Right renal cortex interstitium (tissue), 3 donors: ENCODE measurements at regions not wholly inside any gene's neighbourhood (a gene's known extent, or its start where the extent isn't known, plus 50 kb on each side); places are given as distances from the start of the nearest gene placed in this dataset.

Experiments
- DNase-seq, 3 donors: peaks; one replicate each; pipeline ENCODE4 v3.0.0-alpha.2; 2013; ENCODE audit warnings: low read depth in 3 of 3, low spot score in 2 of 3

- DNase-seq: no peak
Observed at GRCh38 chr5:143511736-143512135, 108.2 kb upstream of the NR3C1 start.

- no peak for DNase-seq
Observed at GRCh38 chr5:143509758-143510221, 106.3 kb upstream of the NR3C1 start.

- DNase-seq: no peak
Observed at GRCh38 chr5:143506836-143507552, 103.5 kb upstream of the NR3C1 start.

- no peak for DNase-seq
Observed at GRCh38 chr5:143505934-143506333, 102.4 kb upstream of the NR3C1 start.

DNA sequence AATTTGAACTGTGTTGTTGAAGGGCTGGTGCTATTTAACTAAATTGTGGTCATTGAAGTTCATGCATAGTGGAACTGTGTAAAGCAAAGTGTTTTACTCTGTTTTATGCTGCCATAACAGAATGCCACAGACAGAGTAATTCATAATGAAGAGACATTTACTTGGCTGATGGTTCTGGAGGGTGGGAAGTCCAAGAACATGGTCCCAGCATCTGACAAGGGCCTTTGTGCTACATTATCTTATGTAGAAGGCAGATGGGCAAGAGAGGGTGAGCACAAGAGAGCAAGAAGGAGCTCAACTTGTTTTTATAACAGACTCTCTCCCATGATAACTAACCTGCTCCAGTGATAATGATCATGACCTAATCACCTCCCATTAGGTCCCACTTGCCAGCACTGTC lies 101.9 kb upstream of the NR3C1 start:
- no peak for DNase-seq

DNA sequence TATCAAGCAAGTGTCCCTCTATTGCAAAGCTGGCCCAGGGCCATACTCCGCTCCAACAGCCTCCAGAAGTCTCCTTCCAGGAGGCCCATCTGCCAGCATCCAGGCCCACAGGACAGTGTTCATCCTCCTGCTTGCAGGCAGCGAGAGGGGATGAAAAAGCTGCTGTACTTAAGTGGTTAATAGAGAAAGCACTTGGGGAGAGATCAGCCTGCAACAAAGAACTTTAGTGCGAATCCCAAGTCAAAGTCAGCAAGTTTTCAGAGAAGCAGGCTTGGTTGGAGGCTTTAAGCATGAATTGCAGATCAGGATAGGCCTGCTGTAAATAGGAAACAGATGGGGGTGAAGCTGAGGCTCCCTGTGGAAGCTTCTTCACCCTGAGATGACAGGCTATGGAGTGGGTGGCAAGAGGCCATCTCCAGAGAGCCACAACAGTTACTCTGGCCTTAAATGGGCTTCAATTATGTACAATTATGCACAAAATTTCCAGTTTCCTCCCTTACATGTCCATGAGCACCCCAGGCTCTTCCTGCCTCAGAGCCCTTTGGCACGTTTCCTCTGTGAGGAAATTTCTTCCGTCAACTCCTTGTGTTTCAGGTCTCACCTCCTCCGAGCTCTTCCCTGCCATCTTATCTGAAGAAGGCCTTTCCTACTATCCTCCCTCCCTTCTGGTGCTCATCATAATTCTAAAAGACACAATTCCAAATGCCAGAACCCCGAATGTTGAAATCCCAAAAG lies 98.0 kb upstream of the NR3C1 start:
- no peak for DNase-seq

- no peak for DNase-seq
Observed at GRCh38 chr5:143499480-143500114, 96.1 kb upstream of the NR3C1 start.

DNA sequence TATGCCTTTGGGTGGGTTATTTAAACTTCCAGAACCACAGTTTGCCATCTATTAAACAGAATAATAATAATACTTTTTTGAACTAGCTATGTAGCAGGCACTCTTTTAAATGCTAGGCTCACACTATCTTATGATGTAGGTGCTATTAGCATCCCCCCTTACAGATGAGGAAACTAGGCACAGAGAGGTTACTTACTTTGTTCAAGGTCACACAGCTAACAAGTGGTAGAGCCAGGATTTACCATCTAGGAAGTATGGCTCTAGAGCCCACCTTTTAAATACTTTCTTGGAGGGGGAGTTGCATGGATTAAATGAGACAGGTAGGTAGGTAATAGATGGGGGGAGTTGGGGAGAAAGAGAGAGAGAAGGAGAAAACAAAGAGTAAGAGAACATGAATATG lies 95.3 kb upstream of the NR3C1 start:
- DNase-seq: no peak

DNA sequence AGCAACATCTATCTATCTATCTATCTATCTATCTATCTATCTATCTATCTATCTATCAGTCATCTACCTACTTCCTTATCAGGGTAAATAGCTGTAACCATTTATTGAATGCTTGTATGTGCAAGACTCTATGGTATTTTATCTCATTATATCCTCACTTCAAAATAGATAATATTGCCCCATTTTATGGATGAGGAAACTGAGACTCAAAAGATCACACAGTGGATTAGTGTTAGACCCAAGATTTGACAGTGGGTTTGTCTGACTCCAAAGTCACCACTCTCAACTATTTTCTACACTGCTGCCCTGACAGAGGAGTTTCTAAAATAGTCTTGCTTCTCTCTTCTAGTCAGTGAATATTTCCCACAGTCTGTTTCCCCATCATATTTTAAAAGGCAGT lies 94.3 kb upstream of the NR3C1 start:
- DNase-seq: no peak

GRCh38 chr5:143496943-143497342 lies 93.5 kb upstream of the NR3C1 start:
- DNase-seq: no peak

- no peak for DNase-seq
Observed at GRCh38 chr5:143495821-143496275, 92.4 kb upstream of the NR3C1 start.

DNA sequence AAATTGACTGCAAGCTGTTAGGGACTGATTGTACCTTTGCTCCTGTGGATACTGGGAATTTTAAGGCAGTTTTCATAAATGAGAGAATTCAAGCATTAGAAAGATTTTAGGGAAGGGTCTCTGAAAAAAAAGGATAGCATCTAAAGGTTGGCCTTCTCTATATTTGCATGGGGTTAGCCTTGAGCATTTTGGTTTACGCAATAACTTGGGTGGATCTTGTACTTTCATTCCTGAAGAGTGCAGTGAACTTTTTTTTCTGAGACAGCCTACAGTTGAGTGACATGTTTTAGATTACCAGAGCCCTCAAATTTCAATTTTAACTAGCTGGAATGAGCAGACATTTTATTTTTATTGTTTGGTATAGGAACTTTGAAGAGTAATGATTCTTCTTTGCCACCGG lies 91.6 kb upstream of the NR3C1 start:
- DNase-seq: no peak

DNA sequence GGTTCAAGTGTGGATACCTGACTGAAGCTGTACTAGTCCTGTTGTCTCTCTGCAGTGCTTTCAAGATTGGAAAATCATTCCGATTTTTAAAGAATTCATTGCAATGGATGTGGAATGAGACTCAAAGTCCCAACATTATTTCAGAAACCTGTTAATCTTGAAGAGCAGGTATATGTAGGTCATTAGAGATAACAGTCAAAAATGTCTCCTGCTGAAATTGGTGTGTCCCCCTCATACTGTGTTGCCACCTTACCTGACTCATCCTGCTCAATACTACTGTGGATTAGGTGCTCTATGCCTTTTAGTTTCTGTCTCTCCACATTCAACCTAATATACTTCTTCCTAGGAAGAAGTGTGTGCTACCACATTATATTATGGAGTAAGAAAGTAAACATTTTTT lies 91.1 kb upstream of the NR3C1 start:
- DNase-seq: no peak

DNA sequence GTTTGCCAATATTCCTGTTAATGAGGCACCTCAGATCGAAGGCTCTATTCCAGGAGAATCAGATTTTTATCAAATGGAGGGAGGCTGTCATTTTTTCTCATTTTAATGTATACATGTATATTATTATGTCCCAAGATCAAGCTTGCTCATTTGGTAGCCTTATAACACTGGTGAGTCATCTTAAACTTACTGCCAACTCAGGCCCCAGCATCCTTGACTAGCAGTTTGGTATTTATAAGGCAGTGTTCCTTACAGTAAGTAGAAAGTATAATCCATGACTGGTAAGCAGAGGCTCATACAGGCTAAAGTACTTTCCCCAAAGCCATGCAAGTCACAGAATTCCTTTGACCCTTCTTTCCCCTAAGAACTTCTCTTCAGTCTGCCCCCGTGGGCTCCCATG lies 90.7 kb upstream of the NR3C1 start:
- DNase-seq: no peak

GRCh38 chr5:143492783-143493182 lies 89.3 kb upstream of the NR3C1 start:
- DNase-seq: no peak

DNA sequence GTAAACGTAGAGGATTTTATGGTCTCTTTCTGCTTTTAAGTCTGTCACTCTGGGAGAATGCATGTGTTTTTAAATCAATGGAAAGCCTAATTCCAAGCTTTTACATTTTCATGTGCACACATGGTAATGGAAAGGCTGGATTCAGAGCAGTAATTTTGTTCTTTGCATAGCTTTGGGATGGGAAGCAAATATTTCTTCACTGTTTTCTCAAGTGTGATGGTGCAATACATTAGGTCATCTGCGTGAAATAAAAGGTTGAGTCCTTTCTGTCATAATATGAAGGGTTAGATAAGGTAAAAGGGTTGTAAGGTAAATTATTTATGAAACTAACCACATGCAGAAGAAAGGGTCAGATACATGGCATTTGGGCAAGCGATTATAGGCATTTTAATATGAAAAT lies 88.2 kb upstream of the NR3C1 start:
- DNase-seq: no peak

DNA sequence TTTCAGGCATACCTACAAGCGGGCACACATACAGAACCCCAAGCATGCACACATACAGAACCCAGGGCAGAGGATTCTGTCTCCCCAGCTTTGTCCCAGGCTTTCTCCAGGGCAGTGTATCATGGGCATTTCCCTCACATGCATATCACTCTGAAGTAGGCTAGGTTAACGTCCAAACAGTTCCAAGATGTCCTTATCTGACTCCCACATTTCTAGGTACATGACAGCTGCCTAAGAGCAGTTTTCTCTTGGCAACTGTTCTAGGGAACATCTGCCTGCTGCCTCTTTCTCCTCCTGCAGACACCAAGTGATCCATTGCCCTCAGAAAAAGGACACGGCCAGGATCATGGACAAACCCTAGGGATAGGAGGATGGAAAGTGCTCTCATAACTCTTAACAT lies 84.9 kb upstream of the NR3C1 start:
- DNase-seq: no peak

- no peak for DNase-seq
Observed at GRCh38 chr5:143484601-143485000, 81.1 kb upstream of the NR3C1 start.

DNA sequence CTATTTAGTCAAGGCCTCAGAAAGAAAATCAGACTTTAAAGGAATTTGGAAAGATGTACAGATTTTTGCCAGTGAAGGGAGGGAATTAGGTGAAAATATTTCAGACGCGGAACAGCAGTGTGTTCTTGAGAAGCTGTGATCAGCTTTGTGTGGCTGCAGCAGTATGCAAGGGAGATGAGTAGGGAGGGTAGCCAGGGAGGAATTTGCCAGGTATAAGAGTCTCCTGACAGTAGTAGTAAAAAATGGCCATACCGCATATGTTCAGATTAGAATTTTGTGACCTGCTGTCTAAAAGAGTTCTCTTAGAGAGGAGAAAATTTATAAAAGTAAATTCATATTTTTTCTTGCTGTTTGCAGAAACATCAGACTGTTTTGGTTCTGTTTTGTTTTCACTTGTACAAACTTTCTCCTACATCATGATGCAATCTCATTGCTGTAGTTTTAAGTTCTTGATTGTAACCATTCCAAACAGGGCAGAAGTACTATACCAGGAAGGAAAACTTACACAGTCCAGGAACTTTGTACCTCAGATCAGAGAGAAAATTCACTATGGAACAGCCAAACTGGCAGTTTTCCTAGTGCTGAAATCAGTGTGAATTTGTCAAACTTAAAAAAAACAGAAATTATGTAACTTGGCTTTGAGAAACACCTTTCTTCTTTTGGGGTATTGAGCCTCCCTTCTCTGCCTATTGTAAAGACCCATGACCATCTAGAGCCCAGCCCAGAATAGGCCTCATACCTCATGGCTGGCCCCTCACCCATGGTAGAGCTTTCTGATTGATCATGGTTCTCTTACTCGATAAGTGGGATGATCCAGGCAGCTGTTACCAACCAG lies 78.4 kb upstream of the NR3C1 start:
- DNase-seq: no peak

DNA sequence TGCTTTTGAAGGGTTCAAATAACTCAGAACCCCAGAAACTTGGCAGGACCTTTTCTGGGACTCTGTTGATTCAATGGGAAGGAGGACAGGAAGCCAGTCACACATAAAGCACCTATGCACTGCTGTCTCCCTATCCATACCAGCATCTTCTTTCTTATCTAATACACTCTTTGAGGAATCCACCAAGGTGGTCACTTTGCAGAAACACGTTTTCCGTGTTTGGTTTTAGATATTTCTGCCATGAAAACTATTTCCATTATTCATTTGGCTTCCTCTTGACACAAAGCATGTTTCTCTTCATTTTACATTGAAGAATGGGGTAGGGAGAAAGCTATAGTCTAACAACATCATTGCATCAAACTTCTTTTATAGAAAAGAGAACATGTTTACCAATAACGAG lies 76.5 kb upstream of the NR3C1 start:
- DNase-seq: no peak

GRCh38 chr5:143479394-143479793 lies 75.9 kb upstream of the NR3C1 start:
- no peak for DNase-seq
